ENCODE measurements at regions not wholly inside any gene's neighbourhood (a gene's known extent, or its start where the extent isn't known, plus 50 kb on each side); places are given as distances from the start of the nearest gene placed in this dataset.
A peak's percentile ranks its signal among the peaks of the same experiment; 100 is the strongest.

GRCh38 chr13:40442231-40442630 is 224.2 kb downstream of the FOXO1 start:
- no peaks in the 10 kb centered on the region for H3K9me3 ChIP-seq (ENCODE audit: low read length)
- peaks cover 98% of the 10 kb centered on the region for H3K4me1 ChIP-seq (ENCODE audit: insufficient read depth, low read length, severe bottlenecking)
- no peaks in the 10 kb centered on the region for H3F3A ChIP-seq (ENCODE audit: insufficient read depth, low read length)
- no peak overlapping the region; the same call in 1 of the 2 replicates for H3K9ac ChIP-seq (ENCODE audit: low read length)
- no peak overlapping the region for H3K4me3 ChIP-seq (ENCODE audit: low read depth, low read length, poor library complexity, severe bottlenecking)
- H3K36me3 ChIP-seq (ENCODE audit: insufficient read depth, low read length) = no peaks in the 10 kb centered on the region
- no peak overlapping the region for H2AFZ ChIP-seq (ENCODE audit: low read length)
- H3K27me3 ChIP-seq (ENCODE audit: insufficient read depth, low read length) = no peaks in the 10 kb centered on the region
- no peak overlapping the region; the same call in 1 of the 2 replicates for H3K4me2 ChIP-seq (ENCODE audit: low read length)
- no peaks in the 10 kb centered on the region for H3K79me2 ChIP-seq (ENCODE audit: insufficient read depth, low read length)
- H3K27ac ChIP-seq (ENCODE audit: low read depth, low read length, poor library complexity, severe bottlenecking) = peak overlapping the region; percentile 96
- TF ChIP-seq CTCF (IDR thresholded peaks at IDR 0.05; ENCODE audit: low read length) (no peak), EZH2 (IDR thresholded peaks at IDR 0.05; ENCODE audit: borderline replicate concordance, low read length) (no peak)
- no peaks in the 10 kb centered on the region for H3K9me2 ChIP-seq (ENCODE audit: low read depth, low read length)
- no peaks in the 10 kb centered on the region for H4K20me1 ChIP-seq (ENCODE audit: insufficient read depth, low read length)

GRCh38 chr13:40442826-40443225 is 223.6 kb downstream of the FOXO1 start:
- Histone ChIP-seq H3K4me3 (ENCODE audit: low read depth, low read length, poor library complexity, severe bottlenecking) (no peak overlapping the region), H3K27ac (ENCODE audit: low read depth, low read length, poor library complexity, severe bottlenecking) (peak overlapping the region; percentile 96), H3K9ac (ENCODE audit: low read length) (no peak overlapping the region; the same call in 1 of the 2 replicates), H3K4me2 (ENCODE audit: low read length) (no peak overlapping the region), H3K4me1 (ENCODE audit: insufficient read depth, low read length, severe bottlenecking) (peaks cover 99% of the 10 kb centered on the region), H3K79me2 (ENCODE audit: insufficient read depth, low read length) (no peaks in the 10 kb centered on the region), H3K9me3 (ENCODE audit: low read length) (no peaks in the 10 kb centered on the region), H4K20me1 (ENCODE audit: insufficient read depth, low read length) (no peaks in the 10 kb centered on the region), H3F3A (ENCODE audit: insufficient read depth, low read length) (no peaks in the 10 kb centered on the region), H2AFZ (ENCODE audit: low read length) (no peak overlapping the region), H3K9me2 (ENCODE audit: low read depth, low read length) (no peaks in the 10 kb centered on the region), H3K27me3 (ENCODE audit: insufficient read depth, low read length) (no peaks in the 10 kb centered on the region), H3K36me3 (ENCODE audit: insufficient read depth, low read length) (no peaks in the 10 kb centered on the region)
- TF ChIP-seq EZH2 (IDR thresholded peaks at IDR 0.05; ENCODE audit: borderline replicate concordance, low read length) (no peak), CTCF (IDR thresholded peaks at IDR 0.05; ENCODE audit: low read length) (no peak)

- H3K9me2 ChIP-seq (ENCODE audit: low read depth, low read length) = no peaks in the 10 kb centered on the region
- peaks cover 4% of the 10 kb centered on the region for H3K9me3 ChIP-seq (ENCODE audit: low read length)
- H3K27me3 ChIP-seq (ENCODE audit: insufficient read depth, low read length) = no peaks in the 10 kb centered on the region
- peak overlapping the region; percentile 60 for H3K9ac ChIP-seq (ENCODE audit: low read length)
- no peaks in the 10 kb centered on the region for H3F3A ChIP-seq (ENCODE audit: insufficient read depth, low read length)
- peaks cover 88% of the 10 kb centered on the region for H3K4me1 ChIP-seq (ENCODE audit: insufficient read depth, low read length, severe bottlenecking)
- H3K79me2 ChIP-seq (ENCODE audit: insufficient read depth, low read length) = no peaks in the 10 kb centered on the region
- peak overlapping the region; percentile 9; the same call in 1 of the 2 replicates for H3K4me2 ChIP-seq (ENCODE audit: low read length)
- H3K36me3 ChIP-seq (ENCODE audit: insufficient read depth, low read length) = no peaks in the 10 kb centered on the region
- H2AFZ ChIP-seq (ENCODE audit: low read length) = no peak overlapping the region
- no peak overlapping the region for H3K4me3 ChIP-seq (ENCODE audit: low read depth, low read length, poor library complexity, severe bottlenecking)
- TF ChIP-seq EZH2 (IDR thresholded peaks at IDR 0.05; ENCODE audit: borderline replicate concordance, low read length) (no peak), CTCF (IDR thresholded peaks at IDR 0.05; ENCODE audit: low read length) (no peak)
- peak overlapping the region; percentile 96 for H3K27ac ChIP-seq (ENCODE audit: low read depth, low read length, poor library complexity, severe bottlenecking)
- H4K20me1 ChIP-seq (ENCODE audit: insufficient read depth, low read length) = no peaks in the 10 kb centered on the region
Measured at GRCh38 chr13:40444241-40444640, 222.2 kb downstream of the FOXO1 start.
